Daoy (cell line): ENCODE measurements at regions not wholly inside any gene's neighbourhood (a gene's known extent, or its start where the extent isn't known, plus 50 kb on each side); places are given as distances from the start of the nearest gene placed in this dataset.
"Not testable (repeated sequence)": the region's sequence is repeated elsewhere in the genome, so short reads cannot be mapped to it uniquely, and the experiment has no call there.

Experiments
- DNase-seq: peaks from one replicate; pipeline ENCODE4 v3.0.0-alpha.2; 2015; ENCODE audit warnings: low read depth

DNA sequence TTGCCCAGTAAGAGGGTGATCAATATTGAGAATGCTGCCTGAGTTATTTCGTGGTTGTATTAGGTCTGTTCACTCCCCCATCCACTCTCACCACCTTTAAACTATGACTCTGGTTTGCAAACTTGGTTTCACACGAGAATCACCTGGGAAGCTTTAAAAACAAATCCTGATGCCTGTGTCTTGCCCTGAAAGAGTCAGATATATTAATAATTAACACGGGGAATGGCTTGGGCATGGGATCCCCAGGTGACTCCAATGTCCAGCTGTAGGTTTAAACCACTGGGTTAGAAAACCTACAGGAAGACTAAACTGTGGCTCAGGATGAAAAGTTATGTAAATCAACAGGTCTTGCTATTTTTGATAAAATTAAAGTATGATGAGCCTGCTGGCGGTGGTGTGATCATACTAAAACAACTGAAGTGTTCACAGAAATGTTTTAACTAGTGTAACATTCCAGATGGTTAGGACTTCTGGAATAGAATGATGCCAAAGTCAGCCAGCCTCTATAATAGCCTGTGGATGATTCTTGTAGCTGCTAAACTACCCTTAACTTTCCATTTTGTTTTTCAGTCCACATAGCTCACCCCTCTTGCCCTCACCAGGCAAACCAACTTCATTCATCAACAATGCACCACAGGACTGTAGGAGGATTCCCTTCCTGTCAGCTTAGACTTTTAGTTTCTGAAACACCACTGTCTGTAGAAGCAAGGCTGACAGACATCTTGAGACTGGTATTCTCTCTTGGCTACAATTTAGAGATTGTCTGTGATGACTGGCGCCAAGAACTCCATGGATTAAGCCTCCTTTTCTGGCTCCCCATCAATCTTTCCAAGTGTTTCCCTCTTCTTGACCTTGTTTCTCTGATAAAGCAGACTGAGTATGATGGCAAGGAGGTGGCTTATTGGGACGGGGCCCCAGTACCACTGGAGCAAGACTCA is 119.1 kb upstream of the ADAMTS9 start:
- DNase-seq, result no peak

DNA sequence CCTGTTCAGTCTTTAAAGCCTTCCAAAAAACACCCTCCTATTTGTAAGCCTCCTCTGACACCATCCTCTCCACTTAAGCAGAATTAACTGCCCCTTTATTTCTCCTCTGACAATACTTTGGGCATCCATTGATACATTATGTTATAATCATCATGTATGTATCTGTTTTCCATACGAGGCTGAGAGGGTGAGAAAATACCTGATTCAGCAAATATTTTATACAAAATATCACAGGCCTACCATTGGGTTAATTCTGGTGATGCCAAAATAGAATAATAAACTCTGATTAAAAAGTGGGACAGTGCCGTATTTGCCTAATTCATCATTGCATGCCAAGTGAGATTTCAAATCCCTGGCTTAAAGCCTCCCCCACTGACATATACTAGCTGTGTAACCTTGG is 118.2 kb upstream of the ADAMTS9 start:
- no peak for DNase-seq

DNA sequence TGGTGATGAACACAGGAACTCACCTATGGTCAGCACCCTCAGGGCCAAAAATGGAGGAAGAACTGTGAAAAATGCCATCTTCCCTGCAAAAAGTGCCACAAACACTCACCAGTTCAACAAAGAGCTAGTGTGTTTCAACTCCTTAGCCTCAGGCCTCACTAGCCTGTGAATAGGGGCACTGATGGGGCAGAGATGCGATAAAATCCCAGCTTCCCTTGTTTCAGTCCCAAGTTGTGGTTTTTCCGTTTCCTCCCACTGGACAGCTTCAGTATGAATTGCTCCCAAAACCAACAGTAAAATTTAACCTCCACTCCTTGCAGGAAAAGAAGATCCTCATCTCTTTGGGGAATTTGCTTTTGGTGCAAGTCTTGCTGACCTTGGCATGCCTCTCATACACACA is 117.4 kb upstream of the ADAMTS9 start:
- no peak for DNase-seq

DNA sequence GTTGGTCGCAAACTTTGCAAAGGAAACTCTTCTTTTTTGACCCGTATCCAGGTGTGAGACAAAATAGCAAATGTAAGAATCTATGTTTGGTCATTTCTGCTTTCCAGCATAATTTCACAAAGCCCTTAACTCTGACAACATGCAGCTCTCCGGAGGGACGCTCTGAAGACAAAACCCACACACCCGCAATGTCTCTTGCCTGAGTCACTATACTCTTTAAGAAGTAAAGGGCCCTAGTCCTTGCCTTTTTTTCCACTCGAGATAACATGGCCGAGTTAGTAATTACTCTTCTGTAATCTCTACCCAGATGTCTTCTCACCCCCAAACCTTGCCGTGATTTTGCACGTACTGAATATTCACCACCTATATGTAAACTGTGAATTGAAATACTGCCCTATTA is 115.7 kb upstream of the ADAMTS9 start:
- no peak for DNase-seq

DNA sequence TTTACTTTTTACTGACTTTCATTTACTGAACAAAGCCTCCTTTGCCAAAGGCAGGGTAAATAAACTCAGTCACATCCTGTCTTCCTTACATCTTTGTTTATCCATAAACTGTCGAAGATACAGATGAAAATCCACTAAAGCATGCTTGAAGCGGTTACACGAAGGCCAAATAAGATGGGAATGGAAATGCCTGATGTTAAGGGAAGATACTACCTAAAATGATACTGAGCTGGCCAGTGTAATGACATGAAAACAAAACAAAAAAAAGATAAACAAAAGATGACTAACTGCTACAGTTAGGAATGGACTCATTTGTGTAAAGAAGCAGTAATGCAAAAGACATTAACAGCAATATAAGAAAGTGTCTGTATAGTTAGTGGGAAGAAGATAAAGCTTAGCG is 114.7 kb upstream of the ADAMTS9 start:
- DNase-seq, result no peak

DNA sequence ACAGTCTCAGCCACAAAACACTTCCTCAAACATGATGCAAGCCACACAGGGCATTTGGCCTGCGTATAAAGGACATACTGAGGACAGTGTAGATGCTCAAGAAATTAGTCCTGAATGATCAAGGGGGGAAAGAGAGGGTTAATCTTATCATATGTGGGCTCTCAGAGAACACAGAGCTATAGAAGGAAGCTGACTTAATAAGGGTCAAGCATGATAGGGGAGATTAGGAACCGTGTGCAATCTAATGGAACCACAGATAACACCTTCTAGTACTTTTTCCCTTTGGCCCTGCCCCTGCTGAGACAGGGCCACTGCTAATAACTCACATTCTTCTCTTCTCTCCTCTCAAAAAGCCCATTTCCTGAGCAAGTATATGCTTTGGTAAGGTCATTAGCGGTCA is 114.1 kb upstream of the ADAMTS9 start:
- no peak for DNase-seq

DNA sequence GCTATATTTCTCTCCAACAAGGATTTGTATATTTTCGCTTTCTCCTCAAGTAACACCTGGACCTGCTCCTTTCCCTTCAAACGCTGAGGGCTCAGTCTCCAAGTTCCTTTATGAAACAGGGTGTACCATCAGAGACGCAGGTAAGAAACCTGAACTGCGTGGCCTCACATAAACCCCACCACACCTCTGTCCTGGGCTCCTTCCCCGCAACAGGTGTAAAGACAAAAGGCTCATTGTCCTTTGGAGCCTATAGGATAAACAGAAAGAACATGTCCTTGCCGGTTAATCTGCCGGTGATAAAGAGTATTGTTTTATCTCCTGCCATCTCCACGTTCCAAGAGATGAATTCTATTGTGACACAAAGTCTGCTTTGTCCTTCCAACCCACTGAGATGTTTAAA is 111.8 kb upstream of the ADAMTS9 start:
- DNase-seq, result no peak

DNA sequence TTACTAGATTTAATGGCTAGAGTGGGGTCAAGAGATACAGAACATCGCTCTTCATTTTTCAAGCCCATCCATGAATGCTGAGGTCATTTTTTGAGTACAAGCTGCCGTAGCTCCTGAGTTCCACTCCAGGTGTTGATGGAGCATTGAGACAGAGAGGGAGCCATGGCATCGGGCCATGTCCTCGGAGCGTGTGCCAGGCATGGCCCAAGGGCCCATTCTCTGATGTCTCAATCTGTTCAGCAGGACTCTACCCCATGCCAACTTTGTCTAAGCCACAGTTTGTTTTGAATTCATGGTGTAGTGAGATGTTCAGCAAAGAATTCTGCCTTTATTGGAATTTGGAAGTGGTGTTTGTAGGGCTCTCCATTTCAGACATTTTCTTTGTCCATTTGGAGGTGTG is 110.5 kb upstream of the ADAMTS9 start:
- no peak for DNase-seq

DNA sequence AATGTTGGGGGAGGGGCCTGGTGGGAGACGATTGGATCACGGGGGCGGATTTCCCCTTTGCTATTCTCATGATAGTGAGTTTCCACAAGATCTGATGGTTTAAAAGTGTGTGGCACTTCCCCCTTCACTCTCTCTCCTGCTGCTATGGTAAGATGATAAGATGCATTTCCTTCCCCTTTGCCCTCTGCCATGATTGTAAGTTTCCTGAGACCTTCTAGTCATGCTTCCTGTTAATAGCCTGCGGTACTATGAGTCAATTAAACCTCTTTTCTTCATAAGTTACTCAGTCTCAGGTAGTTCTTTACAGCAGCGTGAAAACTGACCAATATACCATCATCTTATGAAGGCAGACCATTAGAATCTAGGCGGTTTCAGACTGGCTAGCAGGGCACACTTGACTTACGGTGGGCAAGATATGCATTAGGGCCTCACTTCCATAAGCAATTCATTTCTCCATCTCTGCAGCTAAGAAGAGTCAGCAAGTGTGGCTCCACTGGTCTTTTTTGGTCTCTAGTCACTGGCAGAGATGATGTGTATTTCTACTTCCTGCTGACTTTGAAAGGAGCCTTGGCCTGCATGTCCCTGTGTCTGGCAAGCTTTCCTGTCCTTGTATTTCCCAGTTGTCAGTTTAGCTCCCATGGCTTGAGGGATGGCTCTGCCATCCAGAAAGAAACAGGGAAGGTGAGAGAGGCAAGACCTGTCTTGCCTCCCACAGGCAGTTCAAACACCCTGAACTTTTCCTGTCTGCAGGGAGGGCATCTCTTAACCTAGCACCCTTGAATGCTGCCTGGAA is 109.0 kb upstream of the ADAMTS9 start:
- peak; percentile 16 for DNase-seq

DNA sequence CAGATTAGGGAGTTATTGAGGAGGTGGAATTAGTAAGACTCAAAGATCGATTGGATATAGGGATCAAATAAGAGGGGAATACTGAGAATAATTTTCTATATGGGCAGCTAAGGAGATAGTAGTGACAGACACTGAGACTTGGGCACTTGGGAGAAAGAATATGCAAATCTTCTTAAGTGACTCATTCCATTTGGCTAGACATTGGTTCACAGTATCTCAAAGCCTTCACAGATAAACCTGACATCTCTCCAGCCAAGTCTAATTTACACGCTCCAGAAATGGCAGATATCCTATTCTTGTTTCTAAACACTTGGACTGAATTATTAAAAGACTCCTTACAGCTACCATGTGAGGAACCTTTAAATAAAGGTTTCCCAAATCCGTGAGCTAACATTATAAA is 104.6 kb upstream of the ADAMTS9 start:
- no peak for DNase-seq

DNA sequence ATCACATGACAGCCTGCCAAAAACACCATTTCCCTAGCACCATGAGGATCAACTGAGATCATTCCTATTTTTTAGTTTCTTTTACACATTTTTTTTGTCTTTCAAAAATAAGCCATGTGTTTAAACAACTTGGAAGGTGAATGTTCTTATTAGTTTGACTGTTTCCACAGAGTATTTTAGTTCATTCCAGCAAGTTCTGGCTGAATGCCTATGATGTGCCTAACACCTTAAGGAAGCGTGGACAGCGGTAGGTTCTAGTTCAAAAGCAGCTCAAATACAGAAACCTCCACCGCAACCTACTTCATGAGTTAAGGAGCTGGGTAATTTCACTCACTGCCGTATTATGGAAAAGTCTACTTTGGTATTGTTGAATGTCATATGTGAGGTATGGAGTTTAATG is 101.3 kb upstream of the ADAMTS9 start:
- no peak for DNase-seq

DNA sequence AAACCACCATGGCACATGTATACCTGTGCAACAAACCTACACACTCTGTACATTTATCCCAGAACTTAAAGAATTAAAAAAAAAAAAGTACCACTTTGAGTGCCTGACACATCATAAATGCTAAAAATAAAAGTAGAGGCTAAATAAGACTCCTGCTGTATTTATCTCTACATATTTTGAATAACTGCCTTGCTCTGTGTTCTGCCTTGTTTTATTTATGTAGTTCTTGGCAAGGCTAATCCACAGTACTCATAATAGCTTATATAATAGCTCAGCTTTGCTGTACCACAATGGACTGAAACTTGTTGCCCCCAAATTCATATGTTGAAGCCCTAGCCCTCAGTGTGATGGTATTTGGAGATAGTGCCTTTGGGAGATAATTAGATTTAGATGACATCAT is 95.4 kb upstream of the ADAMTS9 start:
- no peak for DNase-seq

DNA sequence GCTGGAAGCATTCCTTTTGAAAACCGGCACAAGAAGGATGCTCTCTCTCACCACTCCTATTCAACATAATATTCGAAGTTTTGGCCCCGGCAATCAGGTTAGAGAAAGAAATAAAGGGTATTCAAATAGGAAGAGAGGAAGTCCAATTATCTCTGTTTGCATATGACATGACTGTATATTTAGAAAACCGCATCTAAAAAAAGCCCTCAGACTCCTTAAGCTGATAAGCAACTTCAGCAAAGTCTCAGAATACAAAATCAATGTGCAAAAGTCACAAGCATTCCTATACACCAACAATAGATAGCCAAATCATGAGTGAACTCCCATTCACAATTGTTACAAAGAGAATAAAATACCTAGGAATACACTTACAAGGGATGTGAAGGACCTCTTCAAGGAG is 93.1 kb upstream of the ADAMTS9 start:
- not testable (repeated sequence) for DNase-seq

DNA sequence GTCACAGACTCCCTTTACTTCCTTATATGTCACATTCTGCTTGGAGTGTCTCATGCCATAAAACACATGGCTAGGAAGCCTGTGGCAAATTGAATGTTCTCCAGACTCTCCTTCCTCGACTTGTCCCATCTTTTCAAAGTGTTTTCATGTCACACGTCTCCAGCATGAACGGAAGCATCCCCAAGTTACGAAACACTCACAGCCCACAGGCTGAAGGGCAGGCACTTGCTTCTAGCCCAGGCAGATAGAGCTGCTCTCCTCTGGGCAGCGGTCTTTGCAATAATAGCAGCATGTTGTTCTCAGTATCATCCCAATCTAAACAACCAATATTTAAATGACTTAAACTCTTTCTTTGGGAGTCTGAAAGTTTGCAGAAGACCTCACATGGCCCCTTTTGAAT is 85.3 kb upstream of the ADAMTS9 start:
- no peak for DNase-seq

DNA sequence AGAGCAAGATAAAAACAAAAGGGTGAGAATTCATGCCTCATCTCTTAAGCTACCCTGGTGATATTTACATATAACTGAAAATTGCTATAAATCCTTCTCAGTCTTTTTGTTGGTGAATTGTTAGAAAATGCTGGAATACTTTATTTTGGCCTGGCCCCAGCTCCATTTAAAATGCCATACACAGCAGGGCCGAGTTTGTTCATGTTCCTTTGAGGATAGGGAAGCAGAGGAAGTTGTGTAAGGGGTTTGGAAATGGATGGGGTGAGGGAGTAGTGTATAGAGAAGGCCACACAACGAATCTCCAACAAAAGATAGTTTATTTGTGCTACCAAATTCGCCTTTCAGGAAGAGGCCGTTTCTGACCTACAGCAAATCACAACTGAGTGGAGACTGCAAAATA is 78.6 kb upstream of the ADAMTS9 start:
- DNase-seq, result no peak

DNA sequence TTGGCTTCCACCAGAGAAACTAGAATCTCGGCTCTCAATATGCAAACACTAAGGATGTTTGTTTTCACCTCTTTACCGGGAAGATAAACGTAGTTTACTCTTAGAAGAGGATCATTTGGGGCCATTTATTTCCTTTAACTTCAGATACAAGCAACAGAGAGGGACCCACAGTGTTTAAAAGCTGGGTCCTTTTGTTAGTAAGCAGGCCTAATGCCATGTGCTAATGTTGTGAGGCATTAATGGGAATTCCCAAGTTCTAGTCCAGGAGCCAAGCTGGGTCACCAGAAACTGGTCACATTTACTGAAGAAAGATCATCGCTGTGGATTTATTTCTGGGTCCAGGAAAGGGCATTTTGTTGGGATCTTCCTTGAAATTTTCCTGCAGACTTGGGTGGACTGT is 78.1 kb upstream of the ADAMTS9 start:
- DNase-seq, result no peak

DNA sequence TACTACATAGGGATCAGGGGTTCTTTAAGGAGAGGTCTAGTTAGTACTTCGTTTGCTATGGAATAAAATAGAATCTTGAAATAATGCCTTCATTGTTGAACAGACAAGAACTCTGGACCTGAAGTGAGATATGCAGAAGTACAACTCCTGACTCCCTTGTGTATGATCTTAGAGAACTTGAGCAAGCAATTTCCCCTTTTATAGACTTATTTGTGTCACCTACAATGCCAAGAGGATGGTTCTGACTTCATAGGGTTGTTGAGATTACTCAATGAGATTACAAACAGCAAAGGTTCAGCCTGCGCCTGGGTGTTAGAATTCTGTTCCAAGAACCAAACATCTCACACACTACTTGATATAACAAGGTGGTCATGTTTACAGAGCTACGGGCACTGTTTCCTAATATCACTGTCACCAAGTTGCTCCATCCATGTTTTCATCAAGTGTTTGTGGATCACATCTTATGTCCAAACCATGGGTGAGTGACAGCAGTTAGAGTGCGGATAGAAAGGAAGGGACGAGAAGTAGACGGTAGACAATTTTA is 76.7 kb upstream of the ADAMTS9 start:
- no peak for DNase-seq

DNA sequence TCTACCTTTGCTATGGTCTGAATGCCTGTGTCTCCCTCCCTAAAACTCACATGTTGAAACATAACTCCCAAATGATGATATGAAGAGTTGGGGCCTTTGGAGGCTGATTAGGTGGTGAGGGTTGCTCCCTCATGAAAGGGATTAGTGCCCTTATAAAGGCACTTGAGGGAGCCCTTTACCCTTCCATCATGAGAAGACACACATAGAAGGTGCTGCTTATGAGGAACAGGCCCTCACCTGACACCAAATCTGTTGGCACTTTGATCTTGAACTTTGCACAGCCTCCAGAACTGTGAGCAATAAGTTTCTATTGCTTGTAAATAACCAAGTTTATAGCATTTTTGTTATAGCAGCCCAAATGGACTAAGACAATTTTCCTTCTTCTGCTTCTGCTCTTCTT is 76.2 kb upstream of the ADAMTS9 start:
- DNase-seq, result no peak

DNA sequence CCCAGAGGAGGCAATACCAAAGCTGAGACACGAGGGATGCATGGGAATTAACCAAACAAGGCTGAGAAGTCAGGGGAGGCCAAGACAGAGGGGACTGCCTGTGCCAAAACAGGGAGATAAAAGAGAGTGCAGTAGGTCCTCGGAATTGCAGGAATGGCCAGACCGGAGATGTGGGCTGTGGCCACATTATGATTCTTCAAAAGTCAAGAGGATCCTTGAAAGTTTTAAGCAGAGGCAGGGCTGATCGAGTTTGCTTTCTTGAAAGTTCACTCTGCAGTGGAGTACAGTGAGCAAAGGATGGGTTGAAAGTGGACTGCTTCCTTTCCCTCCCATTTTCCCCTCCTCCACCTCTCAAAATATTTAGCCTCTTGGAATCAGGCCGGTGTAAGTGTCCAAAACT is 73.9 kb upstream of the ADAMTS9 start:
- DNase-seq, result no peak

DNA sequence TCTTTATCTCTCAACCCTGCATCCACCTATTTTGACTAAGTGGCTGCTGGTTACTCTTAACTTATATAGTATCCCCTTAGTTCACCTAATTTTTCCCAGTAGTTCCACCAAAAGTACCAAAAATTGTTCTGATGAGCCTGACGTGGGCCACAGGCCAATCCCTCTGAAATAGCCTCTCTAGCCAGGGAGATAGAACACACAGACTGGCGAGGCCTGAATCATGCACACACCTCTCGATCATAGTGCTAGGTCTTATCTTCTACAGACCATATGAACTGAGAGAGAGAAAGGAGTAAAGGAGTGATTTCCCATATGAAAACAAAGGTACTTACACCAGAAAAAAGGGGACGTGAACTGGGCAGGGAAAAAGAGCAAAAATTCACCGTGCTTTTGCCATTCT is 72.5 kb upstream of the ADAMTS9 start:
- no peak for DNase-seq

DNA sequence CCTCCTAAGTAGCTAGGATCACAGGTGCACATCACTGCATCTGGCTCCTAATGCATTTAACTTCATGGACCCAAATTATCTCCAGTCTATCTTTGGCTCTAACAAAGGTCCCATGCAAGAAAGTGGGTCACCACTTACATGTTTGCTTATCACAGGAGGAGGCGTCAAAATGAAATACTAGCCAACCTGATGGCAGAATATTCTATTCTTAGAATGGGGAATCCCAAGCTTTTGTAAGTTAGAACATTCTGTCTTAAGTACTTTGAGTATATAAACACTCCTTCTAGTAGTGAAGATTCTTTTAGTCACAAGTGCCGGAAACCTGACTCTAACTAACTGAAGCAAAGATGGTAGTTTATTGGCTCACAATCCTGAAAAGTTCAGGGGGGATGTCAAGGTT is 72.0 kb upstream of the ADAMTS9 start:
- DNase-seq, result no peak

DNA sequence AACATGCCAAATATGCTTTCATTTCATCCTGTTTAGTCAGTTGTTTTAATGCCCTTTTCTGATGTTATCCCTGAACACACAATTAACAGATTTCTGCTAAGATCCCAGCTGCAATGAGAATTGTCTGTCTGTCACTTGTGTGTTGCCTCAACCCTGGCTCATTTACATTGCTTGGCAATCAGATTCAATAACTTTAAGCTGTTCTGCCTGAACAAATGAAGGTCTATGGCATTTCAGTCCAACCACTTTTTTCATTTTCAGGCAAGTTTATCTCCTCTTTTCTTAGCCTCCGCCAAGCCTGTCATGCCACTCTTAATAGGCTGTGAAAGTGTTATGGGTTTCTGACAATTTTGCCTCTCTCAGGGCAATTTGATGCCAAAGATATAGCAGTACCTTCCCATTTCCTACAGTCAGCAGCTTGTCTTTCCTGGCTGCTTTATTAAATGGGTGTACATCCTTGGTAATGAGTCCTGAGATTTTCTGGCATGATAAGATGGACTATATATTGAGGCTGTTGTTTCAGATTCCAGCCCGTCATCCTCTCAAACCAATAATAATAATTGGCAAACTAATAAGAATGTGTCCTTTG is 68.7 kb upstream of the ADAMTS9 start:
- DNase-seq, result no peak
